IPS-18a (cell line): ENCODE measurements at regions not wholly inside any gene's neighbourhood (a gene's known extent, or its start where the extent isn't known, plus 50 kb on each side); places are given as distances from the start of the nearest gene placed in this dataset.

Source experiments
- H3K27ac ChIP-seq: one replicate; pipeline ENCODE4 v1.5.1; 2013; ENCODE audit warnings: low read length
- H3K27me3 ChIP-seq: one replicate; pipeline ENCODE4 v1.6.1; 2013; ENCODE audit warnings: mild to moderate bottlenecking, low read length; ENCODE audit not compliant: control insufficient read depth, insufficient read depth
- H3K36me3 ChIP-seq: one replicate; pipeline ENCODE4 v1.6.1; 2013; ENCODE audit warnings: low read depth, low read length; ENCODE audit not compliant: control insufficient read depth
- H3K4me1 ChIP-seq: one replicate; pipeline ENCODE4 v1.6.1; 2013; ENCODE audit warnings: low read depth, low read length; ENCODE audit not compliant: control insufficient read depth
- H3K4me3 ChIP-seq: one replicate; pipeline ENCODE4 v1.5.1; 2013; ENCODE audit warnings: low read length
- H3K9ac ChIP-seq: one replicate; pipeline ENCODE4 v1.6.1; 2013; ENCODE audit warnings: mild to moderate bottlenecking, low read length, moderate library complexity
- H3K9me3 ChIP-seq: one replicate; pipeline ENCODE4 v1.6.1; 2013; ENCODE audit warnings: low read depth, low read length; ENCODE audit not compliant: control insufficient read depth

DNA sequence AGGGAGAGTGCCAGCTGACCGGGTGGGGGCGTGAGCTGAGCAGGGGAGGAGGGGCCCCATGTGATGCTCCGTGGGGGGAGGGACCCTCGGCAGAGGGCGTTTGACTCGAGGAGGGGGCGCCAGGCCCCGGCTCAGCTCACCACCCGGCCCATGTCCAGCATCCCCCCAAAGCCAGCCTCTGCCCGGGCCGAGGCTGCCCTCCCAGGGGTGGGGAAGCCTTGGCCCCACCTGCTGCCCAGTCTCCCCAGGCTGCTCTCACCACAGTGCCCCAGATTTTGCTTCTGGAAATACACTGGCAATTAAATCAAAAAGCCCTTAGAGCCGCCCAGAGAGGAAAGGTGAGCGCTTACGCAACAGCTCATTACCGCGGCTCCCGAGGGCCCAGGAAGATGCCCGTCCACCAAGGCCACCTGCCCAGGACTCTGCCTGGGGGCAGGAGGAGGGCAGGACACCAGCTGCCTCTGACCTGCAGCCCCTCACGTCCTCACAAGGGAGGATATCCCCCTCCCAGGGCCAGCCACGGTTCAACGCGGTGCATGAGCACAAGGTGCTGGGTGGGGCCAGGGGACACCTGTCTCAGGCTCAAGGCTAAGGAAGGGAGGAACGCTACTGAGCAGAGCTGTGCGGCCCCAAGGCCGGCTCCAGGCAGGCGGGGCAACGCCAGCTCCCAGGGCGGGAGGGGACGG lies 70.0 kb upstream of the INPP5A start:
- peak overlapping the region; percentile 15 for H3K4me3 ChIP-seq
- H3K27ac ChIP-seq, result no peak overlapping the region
- no peaks in the 10 kb centered on the region for H3K36me3 ChIP-seq
- H3K4me1 ChIP-seq, result no peaks in the 10 kb centered on the region
- H3K9ac ChIP-seq, result no peak overlapping the region
- no peaks in the 10 kb centered on the region for H3K27me3 ChIP-seq
- H3K9me3 ChIP-seq, result no peaks in the 10 kb centered on the region

DNA sequence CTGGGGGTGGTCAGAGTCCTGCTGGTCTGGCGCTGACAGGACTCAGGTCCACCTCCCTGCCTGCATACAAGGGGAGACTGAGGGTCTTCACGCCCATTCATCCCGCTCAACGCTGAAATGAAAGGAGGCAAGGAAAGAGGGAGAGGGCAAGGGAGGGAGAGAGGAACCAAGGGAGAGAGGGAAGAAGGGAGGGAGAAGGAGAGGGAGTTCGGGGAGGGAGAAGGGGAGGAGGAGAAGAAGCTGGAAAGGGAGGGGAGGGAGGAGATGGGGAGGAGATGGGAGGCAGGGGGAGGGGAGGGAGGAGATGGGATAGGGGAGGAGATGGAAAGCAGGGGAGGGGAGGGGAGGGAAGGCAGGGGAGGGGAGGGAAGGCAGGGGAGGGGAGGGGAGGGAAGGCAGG lies 69.4 kb upstream of the INPP5A start:
- H3K9me3 ChIP-seq, result no peaks in the 10 kb centered on the region
- H3K27me3 ChIP-seq, result no peaks in the 10 kb centered on the region
- no peaks in the 10 kb centered on the region for H3K4me1 ChIP-seq
- H3K9ac ChIP-seq, result no peak overlapping the region
- peak overlapping the region; percentile 15 for H3K4me3 ChIP-seq
- H3K36me3 ChIP-seq, result no peaks in the 10 kb centered on the region
- H3K27ac ChIP-seq, result no peak overlapping the region

DNA sequence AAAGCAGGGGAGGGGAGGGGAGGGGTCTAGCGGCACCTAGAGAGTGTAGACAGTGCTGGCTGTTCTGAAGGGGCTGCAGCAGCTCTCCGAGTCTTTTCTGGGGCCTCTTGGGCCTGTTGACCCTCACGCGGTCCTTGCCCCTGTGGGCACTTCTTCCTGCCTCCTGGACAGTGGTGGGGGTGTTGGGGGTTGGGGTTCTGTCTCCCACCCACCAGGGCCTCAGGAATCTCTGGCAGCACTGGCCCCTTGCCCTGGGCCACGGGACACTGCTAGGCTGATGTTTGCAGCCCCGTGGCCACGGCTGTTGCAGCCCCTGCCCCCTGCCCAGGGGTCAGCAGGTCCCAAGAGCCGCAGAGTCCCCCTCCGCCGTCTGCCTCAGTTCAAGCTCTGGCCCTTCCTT lies 68.9 kb upstream of the INPP5A start:
- Histone ChIP-seq H3K4me1 (no peaks in the 10 kb centered on the region), H3K36me3 (no peaks in the 10 kb centered on the region), H3K9ac (no peak overlapping the region), H3K9me3 (no peaks in the 10 kb centered on the region), H3K27ac (no peak overlapping the region), H3K4me3 (no peak overlapping the region), H3K27me3 (no peaks in the 10 kb centered on the region)

DNA sequence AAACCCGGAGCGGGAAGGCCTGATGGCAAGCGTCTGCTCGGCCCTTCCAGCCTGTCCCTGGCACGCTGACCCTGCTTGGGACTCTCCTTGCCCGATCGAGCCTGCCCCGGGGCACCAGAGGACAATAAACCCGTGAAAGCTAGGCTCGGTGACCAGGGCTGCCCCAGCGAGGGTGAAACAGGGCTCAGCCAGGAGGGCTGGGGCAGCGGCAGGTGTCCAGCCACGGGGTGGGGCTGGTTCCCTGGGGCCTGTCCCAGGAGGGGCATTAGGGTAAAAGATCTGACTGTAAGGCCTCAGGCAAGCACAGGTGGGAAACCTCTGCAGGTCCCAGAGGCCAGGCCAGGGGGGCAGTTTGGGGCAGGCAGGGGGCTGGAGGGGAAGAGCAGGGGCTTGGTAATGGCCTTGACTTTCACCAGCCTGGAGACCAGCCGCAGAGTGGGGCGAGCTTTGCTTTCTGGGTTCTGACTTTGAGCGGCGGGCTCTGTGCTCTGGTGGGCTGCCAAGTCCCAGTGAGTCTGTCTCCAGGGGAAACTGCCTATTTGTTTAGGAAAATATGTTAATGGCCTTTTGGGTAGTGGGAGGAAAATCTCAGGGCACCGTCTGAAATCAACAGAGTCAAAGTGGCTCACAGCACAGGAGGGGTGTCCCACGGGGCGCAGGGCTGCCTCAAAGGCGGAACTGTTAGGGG lies 68.2 kb upstream of the INPP5A start:
- H3K27me3 ChIP-seq, result no peaks in the 10 kb centered on the region
- H3K9me3 ChIP-seq, result no peaks in the 10 kb centered on the region
- no peaks in the 10 kb centered on the region for H3K4me1 ChIP-seq
- no peak overlapping the region for H3K27ac ChIP-seq
- no peaks in the 10 kb centered on the region for H3K36me3 ChIP-seq
- no peak overlapping the region for H3K4me3 ChIP-seq
- no peak overlapping the region for H3K9ac ChIP-seq

DNA sequence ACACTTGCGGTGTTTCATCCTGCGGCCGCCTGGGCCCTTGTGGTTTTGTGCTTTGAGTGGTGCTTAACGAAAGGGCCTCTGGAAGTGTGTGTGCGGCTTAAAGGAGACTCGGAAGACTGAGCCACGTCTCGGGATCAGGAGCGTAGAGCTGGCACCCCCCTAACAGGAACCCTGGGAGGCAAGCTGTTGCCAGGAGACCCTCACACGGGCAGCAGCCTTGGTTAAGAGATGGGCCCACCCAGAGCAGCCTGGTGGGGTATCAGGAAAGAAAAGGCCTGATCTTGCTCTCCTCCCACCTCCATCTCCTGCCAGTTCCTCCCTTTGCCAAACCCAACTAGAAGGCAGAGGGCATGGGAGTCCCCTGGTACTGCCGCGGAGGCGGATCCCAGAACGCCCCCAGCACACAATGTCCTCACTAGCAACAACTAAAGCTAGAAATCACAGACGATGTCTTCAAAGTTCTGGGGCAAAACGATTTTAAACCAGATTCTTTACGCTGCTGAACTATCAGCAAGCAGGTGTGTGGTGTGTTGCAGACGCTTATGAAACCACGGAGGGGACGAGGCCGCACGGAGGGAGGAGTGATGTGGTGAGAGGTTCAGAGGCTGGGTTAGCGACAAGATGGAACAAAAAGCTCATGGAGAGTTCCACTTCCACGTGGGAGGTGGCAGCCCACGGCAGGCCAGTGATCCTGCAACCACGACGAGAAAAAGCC lies 67.0 kb upstream of the INPP5A start:
- H3K4me3 ChIP-seq, result no peak overlapping the region
- no peaks in the 10 kb centered on the region for H3K9me3 ChIP-seq
- no peaks in the 10 kb centered on the region for H3K4me1 ChIP-seq
- no peak overlapping the region for H3K27ac ChIP-seq
- no peak overlapping the region for H3K9ac ChIP-seq
- H3K27me3 ChIP-seq, result no peaks in the 10 kb centered on the region
- H3K36me3 ChIP-seq, result no peaks in the 10 kb centered on the region

DNA sequence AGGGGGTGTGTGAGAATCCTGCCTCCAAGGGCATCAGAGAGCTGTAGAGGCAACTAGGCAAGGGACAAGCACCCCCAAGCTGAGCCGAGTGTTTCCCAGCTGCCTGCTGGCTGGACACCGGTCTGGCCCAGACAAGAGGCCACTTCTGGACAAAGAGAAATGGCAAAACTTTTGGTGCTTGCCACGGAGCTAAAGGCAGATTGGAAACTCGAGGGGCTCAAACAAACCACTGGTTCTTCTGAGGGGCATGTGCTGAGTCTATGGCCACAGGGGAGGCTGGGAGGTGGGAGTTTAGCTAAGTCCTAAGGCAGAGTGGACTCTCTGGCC lies 66.5 kb upstream of the INPP5A start:
- H3K9ac ChIP-seq, result no peak overlapping the region
- H3K4me3 ChIP-seq, result no peak overlapping the region
- no peaks in the 10 kb centered on the region for H3K36me3 ChIP-seq
- no peak overlapping the region for H3K27ac ChIP-seq
- H3K27me3 ChIP-seq, result no peaks in the 10 kb centered on the region
- no peaks in the 10 kb centered on the region for H3K4me1 ChIP-seq
- no peaks in the 10 kb centered on the region for H3K9me3 ChIP-seq

DNA sequence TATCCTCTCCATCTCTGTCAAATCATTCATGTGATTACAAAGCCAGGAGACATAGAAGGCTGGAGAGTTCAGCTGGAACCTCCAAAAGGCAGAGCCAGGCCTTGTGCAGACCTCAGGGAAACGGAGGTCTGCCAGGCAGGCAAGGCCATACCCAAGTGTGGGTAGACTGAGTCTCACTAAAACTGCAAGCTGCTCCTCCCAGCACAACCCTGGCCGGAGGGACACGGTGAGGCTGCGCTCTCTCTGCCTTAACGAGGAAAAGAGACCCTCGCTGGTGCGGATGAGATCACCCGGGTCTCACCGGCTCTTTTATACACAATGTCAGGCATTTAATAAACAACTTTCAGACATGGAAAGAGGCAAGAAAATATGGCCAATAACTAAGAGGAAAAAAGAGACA lies 66.1 kb upstream of the INPP5A start:
- H3K27me3 ChIP-seq, result no peaks in the 10 kb centered on the region
- H3K36me3 ChIP-seq, result no peaks in the 10 kb centered on the region
- no peaks in the 10 kb centered on the region for H3K4me1 ChIP-seq
- H3K9ac ChIP-seq, result no peak overlapping the region
- no peak overlapping the region for H3K27ac ChIP-seq
- no peaks in the 10 kb centered on the region for H3K9me3 ChIP-seq
- H3K4me3 ChIP-seq, result no peak overlapping the region

DNA sequence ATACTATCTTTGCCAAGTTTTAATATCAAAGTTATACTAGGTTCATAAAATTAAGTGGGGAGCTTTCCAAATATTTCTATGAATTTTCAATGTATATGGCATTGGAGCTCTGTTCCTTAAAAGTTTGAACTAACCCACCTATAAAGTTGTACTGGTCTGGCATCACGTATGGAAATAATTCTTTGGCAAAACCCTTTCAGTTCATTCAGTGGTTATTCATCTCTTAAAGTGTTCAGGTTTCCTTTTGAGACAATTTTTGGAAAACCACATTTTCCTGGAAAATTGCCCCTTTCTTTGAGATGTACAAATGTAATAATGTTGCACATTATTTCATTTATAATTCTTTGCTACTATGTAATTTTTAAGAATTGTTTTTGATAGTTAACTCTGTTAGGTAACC lies 62.5 kb upstream of the INPP5A start:
- H3K4me1 ChIP-seq, result no peaks in the 10 kb centered on the region

DNA sequence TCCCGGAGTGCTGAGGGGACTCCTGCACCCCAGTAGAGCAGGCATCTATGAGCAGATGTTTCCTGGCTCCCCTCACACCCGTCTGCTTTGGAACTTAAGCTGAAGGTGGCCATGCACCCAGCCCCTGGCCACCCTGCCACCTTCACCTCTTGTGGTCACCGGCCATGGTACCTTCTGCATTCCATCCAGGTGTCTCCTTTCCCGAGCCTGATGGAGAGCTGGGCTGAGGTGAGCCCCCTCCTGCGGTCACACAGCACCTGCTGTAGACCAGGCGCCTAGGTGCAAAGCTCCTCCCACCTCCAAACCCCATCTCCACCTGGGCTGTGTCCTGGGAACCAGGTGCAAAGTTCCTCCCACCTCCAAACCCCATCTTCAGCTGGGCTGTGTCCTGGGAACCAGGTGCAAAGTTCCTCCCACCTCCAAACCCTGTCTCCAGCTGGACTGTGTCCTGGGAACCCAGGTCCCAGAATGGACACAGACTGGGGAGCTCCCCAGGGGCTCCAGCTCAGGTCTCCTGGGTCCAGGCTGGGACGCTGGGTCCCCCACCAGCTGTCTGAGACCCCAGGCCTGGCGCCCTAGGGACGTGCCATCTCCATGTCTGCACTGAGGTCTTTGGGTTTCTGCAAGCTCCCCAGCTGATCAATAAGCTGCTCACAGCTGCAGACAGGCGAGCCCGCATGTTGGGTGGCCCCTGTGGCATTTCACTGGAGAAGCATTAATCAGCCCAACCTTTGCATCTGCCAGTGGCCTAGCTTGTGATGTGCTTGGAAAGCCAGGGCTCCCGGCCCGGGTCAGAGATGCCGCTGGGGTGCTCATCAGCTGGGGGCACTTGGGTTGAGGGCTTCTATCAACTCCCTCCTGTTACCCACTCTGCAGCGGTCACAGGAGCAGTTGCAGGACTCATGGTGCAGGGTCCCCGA lies 61.2 kb upstream of the INPP5A start:
- peaks cover 1% of the 10 kb centered on the region for H3K4me1 ChIP-seq
- H3K36me3 ChIP-seq, result no peaks in the 10 kb centered on the region
- no peak overlapping the region for H3K27ac ChIP-seq
- H3K4me3 ChIP-seq, result no peak overlapping the region
- no peaks in the 10 kb centered on the region for H3K9me3 ChIP-seq
- H3K9ac ChIP-seq, result no peak overlapping the region
- no peaks in the 10 kb centered on the region for H3K27me3 ChIP-seq

More for the DNA sequence above, 62.5 kb upstream of the INPP5A start:
- Histone ChIP-seq H3K27me3 (no peaks in the 10 kb centered on the region), H3K9ac (no peak overlapping the region), H3K9me3 (no peaks in the 10 kb centered on the region), H3K4me3 (no peak overlapping the region), H3K27ac (no peak overlapping the region), H3K36me3 (no peaks in the 10 kb centered on the region)

DNA sequence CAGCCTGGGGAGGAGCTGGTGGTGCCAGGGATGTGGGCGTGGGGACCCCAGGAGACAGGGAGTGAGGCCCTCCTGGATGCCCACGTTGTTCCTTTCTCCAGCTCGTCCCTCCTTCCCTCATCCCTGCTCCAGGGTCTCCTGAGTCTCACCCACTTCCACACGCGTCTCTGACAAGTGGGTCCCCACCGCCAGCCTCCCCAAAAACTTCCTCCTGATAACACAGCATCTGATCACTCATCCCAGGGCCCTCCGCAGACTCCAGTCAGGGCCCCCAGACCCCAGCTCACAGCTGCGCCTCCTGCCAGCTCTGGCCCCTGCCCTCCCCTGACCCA lies 60.6 kb upstream of the INPP5A start:
- H3K27me3 ChIP-seq, result no peaks in the 10 kb centered on the region
- H3K9me3 ChIP-seq, result no peaks in the 10 kb centered on the region
- no peak overlapping the region for H3K9ac ChIP-seq
- no peak overlapping the region for H3K27ac ChIP-seq
- H3K36me3 ChIP-seq, result no peaks in the 10 kb centered on the region
- H3K4me3 ChIP-seq, result no peak overlapping the region
- H3K4me1 ChIP-seq, result peaks cover 5% of the 10 kb centered on the region
